ENCODE measurements at regions not wholly inside any gene's neighbourhood (a gene's known extent, or its start where the extent isn't known, plus 50 kb on each side); places are given as distances from the start of the nearest gene placed in this dataset.

DNA sequence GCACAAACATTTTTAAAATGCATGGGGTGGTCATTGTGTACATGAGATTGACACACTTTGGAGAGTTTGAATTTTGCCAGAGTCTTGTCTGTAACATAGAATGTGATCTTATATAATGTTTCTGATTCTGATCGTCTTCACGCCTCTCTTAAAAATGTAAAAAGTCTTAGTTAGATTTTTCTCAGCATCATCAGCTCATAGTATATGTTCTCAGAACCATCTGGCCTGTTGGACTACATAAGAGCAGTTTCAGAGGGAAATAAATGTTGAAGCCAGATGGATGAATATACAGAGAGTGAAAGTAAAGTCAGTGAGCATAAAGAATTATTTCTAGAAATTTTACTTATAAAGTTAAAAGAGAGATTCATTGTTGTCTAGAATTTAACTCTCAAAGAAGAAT is 789.9 kb upstream of the MIR17HG start:
- no peaks in the 10 kb centered on the region for H3K36me3 ChIP-seq (ENCODE audit: control insufficient read depth in 5 of 5, insufficient read depth in 5 of 5, low read length in 5 of 5)
- no peak overlapping the region for H3K9ac ChIP-seq (ENCODE audit: low read length in 5 of 5)
- no peaks in the 10 kb centered on the region for H3K27me3 ChIP-seq (ENCODE audit: control insufficient read depth in 5 of 5, insufficient read depth in 4 of 5, low read length in 5 of 5)
- no peaks in the 10 kb centered on the region for H3K9me3 ChIP-seq (ENCODE audit: control insufficient read depth in 5 of 5, low read length in 5 of 5)
- no peaks in the 10 kb centered on the region for H3K4me1 ChIP-seq (ENCODE audit: control insufficient read depth in 5 of 5, insufficient read depth in 5 of 5, low read length in 5 of 5)
- H3K27ac ChIP-seq (ENCODE audit: low read depth, low read length): no peak overlapping the region
- no peak overlapping the region for H3K4me3 ChIP-seq (ENCODE audit: low read depth in 1 of 5, low read length in 5 of 5)

DNA sequence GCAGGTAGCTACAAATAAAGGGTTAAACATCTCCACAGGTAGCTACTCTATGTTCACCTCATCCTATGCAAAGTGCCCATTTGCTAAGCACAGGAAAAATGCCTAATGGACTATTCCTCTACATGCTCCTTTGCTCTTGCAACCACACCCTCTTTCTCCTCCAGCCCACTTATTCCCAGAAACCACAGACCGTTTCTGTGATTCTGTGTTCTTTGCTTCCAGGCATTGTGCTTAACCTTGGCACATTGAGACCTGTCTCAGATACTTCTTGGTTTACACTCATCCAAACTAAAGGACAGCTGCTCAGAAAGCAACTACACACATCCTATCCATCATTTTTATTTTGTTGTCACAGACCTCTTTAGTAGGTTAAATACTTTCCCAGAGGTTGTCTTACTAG is 785.0 kb upstream of the MIR17HG start:
- Histone ChIP-seq H3K4me1 (ENCODE audit: control insufficient read depth in 5 of 5, insufficient read depth in 5 of 5, low read length in 5 of 5) (no peaks in the 10 kb centered on the region), H3K27me3 (ENCODE audit: control insufficient read depth in 5 of 5, insufficient read depth in 4 of 5, low read length in 5 of 5) (no peaks in the 10 kb centered on the region), H3K27ac (ENCODE audit: low read depth, low read length) (no peak overlapping the region), H3K9me3 (ENCODE audit: control insufficient read depth in 5 of 5, low read length in 5 of 5) (no peaks in the 10 kb centered on the region), H3K9ac (ENCODE audit: low read length in 5 of 5) (no peak overlapping the region), H3K36me3 (ENCODE audit: control insufficient read depth in 5 of 5, insufficient read depth in 5 of 5, low read length in 5 of 5) (no peaks in the 10 kb centered on the region), H3K4me3 (ENCODE audit: low read depth in 1 of 5, low read length in 5 of 5) (no peak overlapping the region)

DNA sequence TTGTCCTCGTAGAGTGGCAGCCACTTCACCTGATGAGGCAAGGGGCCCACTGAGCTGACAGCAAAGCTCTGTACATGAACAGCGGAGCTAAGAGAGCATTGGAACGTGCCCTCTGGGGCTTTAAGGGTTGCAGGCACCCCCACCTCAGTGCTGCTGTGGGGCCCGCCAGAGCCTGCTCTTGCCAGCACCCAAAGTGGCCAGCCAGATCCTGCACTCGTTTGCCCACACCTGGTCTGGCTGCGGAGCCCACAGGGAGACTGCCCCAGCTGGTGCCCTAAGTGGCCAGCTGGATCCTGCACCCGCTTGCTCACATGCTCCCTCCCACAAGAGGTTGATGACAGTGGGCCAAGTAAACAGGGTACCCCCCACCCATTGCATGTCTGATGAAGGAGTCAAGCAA is 783.4 kb upstream of the MIR17HG start:
- H3K4me1 ChIP-seq (ENCODE audit: control insufficient read depth in 5 of 5, insufficient read depth in 5 of 5, low read length in 5 of 5): no peaks in the 10 kb centered on the region
- no peak overlapping the region for H3K27ac ChIP-seq (ENCODE audit: low read depth, low read length)
- no peaks in the 10 kb centered on the region for H3K27me3 ChIP-seq (ENCODE audit: control insufficient read depth in 5 of 5, insufficient read depth in 4 of 5, low read length in 5 of 5)
- no peak overlapping the region for H3K9ac ChIP-seq (ENCODE audit: low read length in 5 of 5)
- H3K9me3 ChIP-seq (ENCODE audit: control insufficient read depth in 5 of 5, low read length in 5 of 5): no peaks in the 10 kb centered on the region
- H3K36me3 ChIP-seq (ENCODE audit: control insufficient read depth in 5 of 5, insufficient read depth in 5 of 5, low read length in 5 of 5): no peaks in the 10 kb centered on the region
- no peak overlapping the region for H3K4me3 ChIP-seq (ENCODE audit: low read depth in 1 of 5, low read length in 5 of 5)

DNA sequence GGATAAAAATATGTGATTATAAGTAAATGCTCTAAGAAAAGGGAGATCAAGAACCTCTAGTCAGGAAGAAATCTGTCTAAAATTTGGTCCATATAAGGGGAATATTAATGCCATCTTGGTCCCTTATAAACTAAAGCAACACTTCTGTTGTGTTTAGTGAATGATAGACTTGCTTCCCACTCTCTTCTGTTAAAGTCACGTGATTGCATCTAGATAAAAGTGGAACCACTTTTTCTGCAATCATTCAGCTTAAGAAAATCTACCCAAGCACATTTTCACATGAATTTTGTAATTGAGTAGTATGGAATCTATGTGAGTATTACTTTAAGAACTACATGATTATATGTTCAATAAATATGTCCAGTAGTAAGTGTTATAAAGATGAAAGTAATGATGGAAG is 782.9 kb upstream of the MIR17HG start:
- H3K36me3 ChIP-seq (ENCODE audit: control insufficient read depth in 5 of 5, insufficient read depth in 5 of 5, low read length in 5 of 5): no peaks in the 10 kb centered on the region
- no peak overlapping the region for H3K9ac ChIP-seq (ENCODE audit: low read length in 5 of 5)
- no peak overlapping the region for H3K4me3 ChIP-seq (ENCODE audit: low read depth in 1 of 5, low read length in 5 of 5)
- H3K27me3 ChIP-seq (ENCODE audit: control insufficient read depth in 5 of 5, insufficient read depth in 4 of 5, low read length in 5 of 5): no peaks in the 10 kb centered on the region
- H3K9me3 ChIP-seq (ENCODE audit: control insufficient read depth in 5 of 5, low read length in 5 of 5): no peaks in the 10 kb centered on the region
- H3K4me1 ChIP-seq (ENCODE audit: control insufficient read depth in 5 of 5, insufficient read depth in 5 of 5, low read length in 5 of 5): no peaks in the 10 kb centered on the region
- H3K27ac ChIP-seq (ENCODE audit: low read depth, low read length): no peak overlapping the region

DNA sequence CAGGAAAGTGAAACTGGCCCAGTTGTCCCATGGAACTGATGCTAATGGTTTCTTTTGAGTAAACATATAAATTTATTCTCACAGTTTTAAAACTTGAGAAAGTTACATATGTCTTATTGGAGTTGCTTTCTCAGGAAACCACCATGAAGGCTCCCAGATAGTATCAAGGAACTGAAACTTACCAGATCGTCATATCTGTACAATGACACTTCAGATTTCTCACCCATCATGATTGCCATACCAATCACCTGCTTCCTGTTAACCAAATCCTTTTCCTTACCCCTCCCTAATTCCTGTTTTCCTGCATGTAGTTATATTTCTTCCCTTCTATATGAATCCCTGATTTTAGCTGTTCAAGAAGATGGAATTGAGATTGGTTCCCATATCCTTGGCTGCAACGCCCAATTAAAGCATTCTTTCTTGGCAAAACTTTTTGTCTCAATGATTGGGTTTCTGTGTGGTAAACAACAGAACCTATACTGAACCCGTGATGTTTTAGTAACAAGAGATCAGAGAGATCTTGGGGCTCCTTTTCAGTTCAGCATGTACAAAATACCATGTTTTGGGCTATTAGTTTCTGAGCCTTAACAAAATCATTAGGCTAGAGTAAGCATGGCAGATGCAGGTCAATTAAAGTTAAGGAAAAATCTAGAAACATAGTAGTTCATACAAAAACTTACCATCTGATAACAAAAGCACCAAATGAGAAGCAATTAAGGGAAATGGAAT is 781.3 kb upstream of the MIR17HG start:
- Histone ChIP-seq H3K36me3 (ENCODE audit: control insufficient read depth in 5 of 5, insufficient read depth in 5 of 5, low read length in 5 of 5) (no peaks in the 10 kb centered on the region), H3K27ac (ENCODE audit: low read depth, low read length) (no peak overlapping the region), H3K9ac (ENCODE audit: low read length in 5 of 5) (no peak overlapping the region), H3K4me3 (ENCODE audit: low read depth in 1 of 5, low read length in 5 of 5) (no peak overlapping the region), H3K4me1 (ENCODE audit: control insufficient read depth in 5 of 5, insufficient read depth in 5 of 5, low read length in 5 of 5) (no peaks in the 10 kb centered on the region), H3K27me3 (ENCODE audit: control insufficient read depth in 5 of 5, insufficient read depth in 4 of 5, low read length in 5 of 5) (no peaks in the 10 kb centered on the region), H3K9me3 (ENCODE audit: control insufficient read depth in 5 of 5, low read length in 5 of 5) (no peaks in the 10 kb centered on the region)

DNA sequence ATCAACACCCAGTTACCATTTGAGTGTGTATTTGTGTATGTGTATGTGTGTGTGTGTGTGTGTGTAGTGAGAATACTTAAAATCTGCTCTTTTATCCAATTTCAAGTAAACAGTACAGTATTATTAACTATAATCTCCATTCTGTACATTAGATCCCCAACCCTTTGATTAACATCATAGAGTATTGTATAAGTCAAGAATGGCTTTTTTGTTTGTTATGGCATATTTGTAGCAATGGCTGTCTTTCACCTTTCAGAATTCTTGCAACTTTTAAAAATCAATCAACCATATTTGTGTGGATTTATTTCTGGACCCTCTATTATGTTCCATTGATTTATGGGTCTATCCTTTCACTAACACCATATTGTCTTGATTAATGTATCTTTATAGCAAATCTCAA is 779.3 kb upstream of the MIR17HG start:
- Histone ChIP-seq H3K4me1 (ENCODE audit: control insufficient read depth in 5 of 5, insufficient read depth in 5 of 5, low read length in 5 of 5) (no peaks in the 10 kb centered on the region), H3K27me3 (ENCODE audit: control insufficient read depth in 5 of 5, insufficient read depth in 4 of 5, low read length in 5 of 5) (no peaks in the 10 kb centered on the region), H3K9ac (ENCODE audit: low read length in 5 of 5) (no peak overlapping the region), H3K36me3 (ENCODE audit: control insufficient read depth in 5 of 5, insufficient read depth in 5 of 5, low read length in 5 of 5) (no peaks in the 10 kb centered on the region), H3K9me3 (ENCODE audit: control insufficient read depth in 5 of 5, low read length in 5 of 5) (no peaks in the 10 kb centered on the region), H3K27ac (ENCODE audit: low read depth, low read length) (no peak overlapping the region), H3K4me3 (ENCODE audit: low read depth in 1 of 5, low read length in 5 of 5) (no peak overlapping the region)

DNA sequence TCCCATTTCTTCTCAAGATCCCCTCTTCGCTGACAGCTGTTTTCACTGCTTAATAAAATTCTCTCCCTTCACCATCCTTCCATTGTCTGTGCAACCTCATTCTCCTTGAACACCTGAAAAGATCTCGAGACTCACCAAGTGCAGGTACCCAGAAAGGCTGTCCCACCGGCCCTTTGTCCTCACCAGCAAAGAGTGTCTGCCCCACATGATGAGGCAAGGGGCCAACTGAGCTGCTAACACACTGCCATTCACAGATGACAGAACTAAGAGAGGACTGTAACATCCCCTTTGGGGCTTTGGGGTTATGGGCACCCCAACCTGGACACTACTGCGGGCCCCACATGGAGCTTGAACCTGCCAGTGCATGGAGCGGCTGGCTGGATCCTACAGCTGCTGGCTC is 771.4 kb upstream of the MIR17HG start:
- H3K36me3 ChIP-seq (ENCODE audit: control insufficient read depth in 5 of 5, insufficient read depth in 5 of 5, low read length in 5 of 5): no peaks in the 10 kb centered on the region

DNA sequence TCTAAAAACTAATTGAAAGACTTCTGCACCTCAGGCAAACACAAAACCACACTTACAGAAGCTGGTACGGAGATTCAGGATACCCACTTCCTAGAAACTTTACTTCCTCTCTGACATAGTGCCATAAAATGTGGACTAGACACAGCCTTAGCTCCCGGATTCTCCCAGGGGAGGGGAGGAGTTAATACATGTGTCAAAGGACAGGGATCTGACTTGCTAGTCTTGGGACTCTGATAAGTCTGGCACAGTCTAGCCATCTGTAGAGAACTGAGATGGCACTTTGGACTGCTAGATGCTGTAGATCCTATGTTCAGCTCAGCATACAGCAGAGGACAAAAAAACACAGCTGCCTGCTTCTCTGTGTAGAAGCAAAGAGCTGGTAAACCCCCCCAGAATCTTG is 769.8 kb upstream of the MIR17HG start:
- no peak overlapping the region for H3K9ac ChIP-seq (ENCODE audit: low read length in 5 of 5)
- H3K27me3 ChIP-seq (ENCODE audit: control insufficient read depth in 5 of 5, insufficient read depth in 4 of 5, low read length in 5 of 5): no peaks in the 10 kb centered on the region
- H3K36me3 ChIP-seq (ENCODE audit: control insufficient read depth in 5 of 5, insufficient read depth in 5 of 5, low read length in 5 of 5): no peaks in the 10 kb centered on the region
- H3K4me1 ChIP-seq (ENCODE audit: control insufficient read depth in 5 of 5, insufficient read depth in 5 of 5, low read length in 5 of 5): no peaks in the 10 kb centered on the region
- H3K4me3 ChIP-seq (ENCODE audit: low read depth in 1 of 5, low read length in 5 of 5): no peak overlapping the region
- H3K9me3 ChIP-seq (ENCODE audit: control insufficient read depth in 5 of 5, low read length in 5 of 5): peaks cover 0 to under 1% (median 0%) of the 10 kb centered on the region in 5 donors
- H3K27ac ChIP-seq (ENCODE audit: low read depth, low read length): no peak overlapping the region

More for the DNA sequence above, 771.4 kb upstream of the MIR17HG start:
- H3K9me3 ChIP-seq (ENCODE audit: control insufficient read depth in 5 of 5, low read length in 5 of 5): no peaks in the 10 kb centered on the region
- no peak overlapping the region for H3K9ac ChIP-seq (ENCODE audit: low read length in 5 of 5)
- no peak overlapping the region for H3K4me3 ChIP-seq (ENCODE audit: low read depth in 1 of 5, low read length in 5 of 5)
- no peaks in the 10 kb centered on the region for H3K4me1 ChIP-seq (ENCODE audit: control insufficient read depth in 5 of 5, insufficient read depth in 5 of 5, low read length in 5 of 5)
- no peak overlapping the region for H3K27ac ChIP-seq (ENCODE audit: low read depth, low read length)
- H3K27me3 ChIP-seq (ENCODE audit: control insufficient read depth in 5 of 5, insufficient read depth in 4 of 5, low read length in 5 of 5): no peaks in the 10 kb centered on the region

DNA sequence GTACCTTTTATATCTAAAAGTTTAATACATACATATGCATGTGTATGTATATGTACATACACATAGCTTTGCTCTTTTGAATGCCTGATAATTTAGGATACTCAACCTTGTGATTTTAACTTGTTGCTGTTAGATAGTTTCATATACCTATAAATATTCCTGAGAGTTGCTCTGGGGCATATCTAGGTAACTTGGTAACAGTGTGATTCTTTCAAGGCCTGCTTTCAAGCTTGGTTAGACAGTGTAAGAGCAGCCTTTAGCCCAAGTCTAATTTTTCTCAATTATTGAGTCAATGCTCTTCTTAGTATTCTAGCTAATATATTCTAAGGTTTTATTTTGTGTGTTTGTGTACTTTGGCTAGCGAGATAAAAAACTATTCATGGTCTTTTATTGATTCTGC is 762.1 kb upstream of the MIR17HG start:
- peaks cover 0 to 6% (median 4%) of the 10 kb centered on the region in 5 donors for H3K9me3 ChIP-seq (ENCODE audit: control insufficient read depth in 5 of 5, low read length in 5 of 5)
- no peak overlapping the region for H3K27ac ChIP-seq (ENCODE audit: low read depth, low read length)
- H3K36me3 ChIP-seq (ENCODE audit: control insufficient read depth in 5 of 5, insufficient read depth in 5 of 5, low read length in 5 of 5): no peaks in the 10 kb centered on the region
- no peak overlapping the region for H3K4me3 ChIP-seq (ENCODE audit: low read depth in 1 of 5, low read length in 5 of 5)
- H3K27me3 ChIP-seq (ENCODE audit: control insufficient read depth in 5 of 5, insufficient read depth in 4 of 5, low read length in 5 of 5): no peaks in the 10 kb centered on the region
- H3K4me1 ChIP-seq (ENCODE audit: control insufficient read depth in 5 of 5, insufficient read depth in 5 of 5, low read length in 5 of 5): no peaks in the 10 kb centered on the region
- no peak overlapping the region for H3K9ac ChIP-seq (ENCODE audit: low read length in 5 of 5)

DNA sequence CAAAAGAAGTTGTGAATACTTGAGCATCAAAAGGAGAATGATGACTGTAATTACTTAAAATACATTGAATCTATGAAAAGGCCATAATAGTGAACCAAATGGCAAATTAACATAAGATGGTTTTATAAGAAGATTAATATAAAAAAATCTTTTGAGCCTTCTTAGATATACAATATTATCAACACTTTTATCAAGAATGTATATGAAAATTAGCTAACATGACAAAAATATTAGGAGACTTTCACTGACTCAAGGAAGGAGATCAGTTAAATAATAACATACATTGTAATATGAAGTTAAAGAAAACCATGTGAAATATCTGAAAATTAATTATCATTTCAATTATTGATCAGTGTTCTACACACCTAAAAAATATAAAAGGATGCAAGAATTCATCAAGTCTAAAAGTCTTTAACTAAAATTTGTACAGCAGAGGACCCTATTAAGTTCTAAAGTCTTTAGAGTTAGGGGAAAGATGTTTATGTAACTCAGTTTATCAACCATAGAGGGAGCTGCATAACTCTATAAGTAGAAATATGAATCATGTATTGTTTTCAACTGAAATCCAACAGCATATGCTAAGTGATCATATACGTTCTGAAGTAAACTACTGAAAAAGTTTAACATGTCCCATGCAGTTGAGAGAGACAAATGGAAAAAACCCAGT is 756.1 kb upstream of the MIR17HG start:
- Histone ChIP-seq H3K4me3 (ENCODE audit: low read depth in 1 of 5, low read length in 5 of 5) (no peak overlapping the region), H3K9me3 (ENCODE audit: control insufficient read depth in 5 of 5, low read length in 5 of 5) (peaks cover 0 to 3% (median 0%) of the 10 kb centered on the region in 5 donors), H3K9ac (ENCODE audit: low read length in 5 of 5) (no peak overlapping the region), H3K36me3 (ENCODE audit: control insufficient read depth in 5 of 5, insufficient read depth in 5 of 5, low read length in 5 of 5) (no peaks in the 10 kb centered on the region), H3K27me3 (ENCODE audit: control insufficient read depth in 5 of 5, insufficient read depth in 4 of 5, low read length in 5 of 5) (no peaks in the 10 kb centered on the region), H3K4me1 (ENCODE audit: control insufficient read depth in 5 of 5, insufficient read depth in 5 of 5, low read length in 5 of 5) (no peaks in the 10 kb centered on the region), H3K27ac (ENCODE audit: low read depth, low read length) (no peak overlapping the region)

Measured in subcutaneous abdominal adipose tissue (tissue), 5 donors.